SK-N-MC (cell line): ENCODE measurements at regions not wholly inside any gene's neighbourhood (a gene's known extent, or its start where the extent isn't known, plus 50 kb on each side); places are given as distances from the start of the nearest gene placed in this dataset.
"Not testable (repeated sequence)": the region's sequence is repeated elsewhere in the genome, so short reads cannot be mapped to it uniquely, and the experiment has no call there.

ENCODE experiments used
- EZH2 ChIP-seq: fragments of 200-600 bp; sonication (generic); IDR thresholded peaks from one replicate; pipeline ENCODE4 v1.6.1; 2017; ENCODE audit warnings: antibody characterized with exemption
- FOXP2 ChIP-seq: optimal IDR thresholded peaks from 2 replicates; pipeline ENCODE3; 2011; ENCODE audit warnings: mild to moderate bottlenecking, moderate library complexity; ENCODE audit not compliant: insufficient read depth; ENCODE audit errors: extremely low read length, control extremely low read depth
- POLR2AphosphoS5 ChIP-seq: IDR thresholded peaks from 2 replicates; pipeline ENCODE4 v1.6.1; 2012; ENCODE audit warnings: mild to moderate bottlenecking, low read depth, low read length, borderline replicate concordance

DNA sequence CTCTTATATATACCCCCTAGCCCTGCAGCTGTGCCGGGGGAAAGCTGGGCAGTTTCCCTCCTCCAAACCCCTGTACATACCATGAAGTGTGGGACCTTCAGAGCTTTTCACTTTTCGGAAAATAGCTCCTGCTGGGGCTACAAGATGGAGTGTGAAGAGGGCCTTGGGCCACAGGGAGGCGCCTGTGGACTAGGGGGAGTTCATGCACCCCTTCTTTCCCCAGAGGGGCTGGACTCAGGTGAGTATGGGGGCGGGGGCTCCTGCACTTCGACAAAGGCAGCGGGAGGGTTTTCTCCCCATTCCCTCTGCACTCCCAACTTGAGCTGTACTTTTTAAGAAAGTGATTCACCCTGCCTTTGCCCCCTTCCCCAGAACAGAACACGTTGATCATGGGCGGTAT, 122.5 kb downstream of the SEPTIN14 start:
- TF ChIP-seq POLR2AphosphoS5, EZH2, FOXP2: not testable (repeated sequence)
